AG09309 (cell line): ENCODE measurements at regions not wholly inside any gene's neighbourhood (a gene's known extent, or its start where the extent isn't known, plus 50 kb on each side); places are given as distances from the start of the nearest gene placed in this dataset.

Experiments
- DNase-seq: peaks from one replicate; pipeline ENCODE4 v3.0.0-alpha.2; 2010; ENCODE audit warnings: low read depth
- H3K4me3 ChIP-seq: 2 replicates; pipeline ENCODE4 v1.5.1; 2011; ENCODE audit warnings: mild to moderate bottlenecking, low read depth, low read length, moderate library complexity; ENCODE audit not compliant: control insufficient read depth
- CTCF ChIP-seq: IDR thresholded peaks from 2 replicates; pipeline ENCODE4 v1.5.1; 2011; ENCODE audit warnings: mild to moderate bottlenecking, low read depth, low read length, inconsistent platforms; ENCODE audit not compliant: insufficient read depth, control insufficient read depth; ENCODE audit errors: missing control alignments

- no peak for TF ChIP-seq CTCF
- H3K4me3 ChIP-seq = no peak overlapping the region
- DNase-seq = no peak
Measured at GRCh38 chr5:52684051-52684450, 103.7 kb upstream of the ITGA1 start.

- H3K4me3 ChIP-seq = no peak overlapping the region
- no peak for TF ChIP-seq CTCF
- no peak for DNase-seq
Measured at GRCh38 chr5:52685566-52685965, 102.2 kb upstream of the ITGA1 start.

- H3K4me3 ChIP-seq = no peak overlapping the region
- no peak for DNase-seq
- no peak for TF ChIP-seq CTCF
Measured at GRCh38 chr5:52685971-52686370, 101.7 kb upstream of the ITGA1 start.

- no peak overlapping the region for H3K4me3 ChIP-seq
- DNase-seq = no peak
- TF ChIP-seq CTCF = no peak
Measured at GRCh38 chr5:52690236-52690768, 97.4 kb upstream of the ITGA1 start.

GRCh38 chr5:52692039-52692438 is 95.7 kb upstream of the ITGA1 start:
- no peak overlapping the region for H3K4me3 ChIP-seq
- TF ChIP-seq CTCF = no peak
- DNase-seq = no peak

GRCh38 chr5:52692606-52693005 is 95.1 kb upstream of the ITGA1 start:
- TF ChIP-seq CTCF = no peak
- no peak for DNase-seq
- no peak overlapping the region for H3K4me3 ChIP-seq

GRCh38 chr5:52693280-52693679 is 94.4 kb upstream of the ITGA1 start:
- peak; percentile 74 for TF ChIP-seq CTCF
- DNase-seq = no peak
- no peak overlapping the region for H3K4me3 ChIP-seq
